ENCODE measurements at regions not wholly inside any gene's neighbourhood (a gene's known extent, or its start where the extent isn't known, plus 50 kb on each side); places are given as distances from the start of the nearest gene placed in this dataset.

DNA sequence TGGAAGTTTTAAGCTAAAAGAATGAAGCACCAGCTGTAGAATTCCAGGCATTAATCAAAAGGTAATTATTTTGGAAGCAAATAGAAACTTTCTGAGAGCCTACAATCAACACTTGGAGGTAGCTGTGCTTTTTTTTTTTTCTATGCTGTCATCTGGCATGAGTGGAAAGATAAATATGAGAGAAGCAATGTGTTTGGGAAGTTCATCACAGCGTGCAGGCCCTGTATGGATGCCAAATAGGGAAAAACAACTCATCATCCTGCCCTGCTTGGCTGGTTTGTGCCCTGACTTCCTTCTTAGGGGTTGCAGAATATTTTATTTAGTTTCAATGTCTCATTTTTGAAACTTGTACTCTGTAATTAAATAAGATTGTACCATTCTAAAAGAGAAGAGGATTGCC is 437.4 kb downstream of the PIK3C3 start:
- Mint-ChIP-seq H3K27ac (ENCODE audit: low read depth, unreplicated experiment) (no peak overlapping the region), H3K4me1 (ENCODE audit: insufficient read depth, unreplicated experiment) (no peaks in the 10 kb centered on the region), H3K9me3 (ENCODE audit: unreplicated experiment) (peaks cover 12% of the 10 kb centered on the region), H3K36me3 (ENCODE audit: insufficient read depth, unreplicated experiment) (no peaks in the 10 kb centered on the region), H3K27me3 (ENCODE audit: insufficient read depth, unreplicated experiment) (no peaks in the 10 kb centered on the region), H3K4me3 (ENCODE audit: unreplicated experiment) (no peak overlapping the region)
- BruUV-seq (replicated peaks), result no TSS peak
- no peak for DNase-seq (ENCODE audit: unreplicated experiment)
- TF ChIP-seq, protein P1, sequence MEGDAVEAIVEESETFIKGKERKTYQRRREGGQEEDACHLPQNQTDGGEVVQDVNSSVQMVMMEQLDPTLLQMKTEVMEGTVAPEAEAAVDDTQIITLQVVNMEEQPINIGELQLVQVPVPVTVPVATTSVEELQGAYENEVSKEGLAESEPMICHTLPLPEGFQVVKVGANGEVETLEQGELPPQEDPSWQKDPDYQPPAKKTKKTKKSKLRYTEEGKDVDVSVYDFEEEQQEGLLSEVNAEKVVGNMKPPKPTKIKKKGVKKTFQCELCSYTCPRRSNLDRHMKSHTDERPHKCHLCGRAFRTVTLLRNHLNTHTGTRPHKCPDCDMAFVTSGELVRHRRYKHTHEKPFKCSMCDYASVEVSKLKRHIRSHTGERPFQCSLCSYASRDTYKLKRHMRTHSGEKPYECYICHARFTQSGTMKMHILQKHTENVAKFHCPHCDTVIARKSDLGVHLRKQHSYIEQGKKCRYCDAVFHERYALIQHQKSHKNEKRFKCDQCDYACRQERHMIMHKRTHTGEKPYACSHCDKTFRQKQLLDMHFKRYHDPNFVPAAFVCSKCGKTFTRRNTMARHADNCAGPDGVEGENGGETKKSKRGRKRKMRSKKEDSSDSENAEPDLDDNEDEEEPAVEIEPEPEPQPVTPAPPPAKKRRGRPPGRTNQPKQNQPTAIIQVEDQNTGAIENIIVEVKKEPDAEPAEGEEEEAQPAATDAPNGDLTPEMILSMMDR (IDR thresholded peaks at IDR 0.05; ENCODE audit: unreplicated experiment), result no peak
- intact Hi-C loops (cut with micrococcal nuclease), result no loop called here
- ChIA-PET POLR2A (no interaction called here), CTCF (interaction anchor here (0.6 to 0.7 kb wide), 2 partner anchors 10 to 1368 kb away, joined by 3 to 4 read pairs; no protein-coding TSS in a partner anchor)

- Mint-ChIP-seq H3K4me3 (ENCODE audit: unreplicated experiment) (no peak overlapping the region), H3K27me3 (ENCODE audit: insufficient read depth, unreplicated experiment) (no peaks in the 10 kb centered on the region), H3K9me3 (ENCODE audit: unreplicated experiment) (peaks cover 15% of the 10 kb centered on the region), H3K27ac (ENCODE audit: low read depth, unreplicated experiment) (no peak overlapping the region), H3K36me3 (ENCODE audit: insufficient read depth, unreplicated experiment) (no peaks in the 10 kb centered on the region), H3K4me1 (ENCODE audit: insufficient read depth, unreplicated experiment) (no peaks in the 10 kb centered on the region)
- DNase-seq (ENCODE audit: unreplicated experiment), result no peak
- CTCF ChIA-PET, result no interaction called here
- TF ChIP-seq, protein P1 (IDR thresholded peaks at IDR 0.05; ENCODE audit: unreplicated experiment), result no peak
- POLR2A ChIA-PET, result no interaction called here
- intact Hi-C loops (cut with micrococcal nuclease), result no loop called here
- no TSS peak for BruUV-seq (replicated peaks)
Measured at GRCh38 chr18:42392926-42393325, 437.9 kb downstream of the PIK3C3 start.

GRCh38 chr18:42394238-42394637 is 439.2 kb downstream of the PIK3C3 start:
- DNase-seq (ENCODE audit: unreplicated experiment), result no peak
- TF ChIP-seq, protein P1 (IDR thresholded peaks at IDR 0.05; ENCODE audit: unreplicated experiment), result no peak
- CTCF ChIA-PET, result interaction anchor here (0.7 to 0.8 kb wide), 2 partner anchors 649 to 774 kb away, joined by 3 read pairs; no protein-coding TSS in a partner anchor
- no TSS peak for BruUV-seq (replicated peaks)
- Mint-ChIP-seq H3K27ac (ENCODE audit: low read depth, unreplicated experiment) (no peak overlapping the region), H3K36me3 (ENCODE audit: insufficient read depth, unreplicated experiment) (no peaks in the 10 kb centered on the region), H3K4me3 (ENCODE audit: unreplicated experiment) (no peak overlapping the region), H3K9me3 (ENCODE audit: unreplicated experiment) (peaks cover 12% of the 10 kb centered on the region), H3K4me1 (ENCODE audit: insufficient read depth, unreplicated experiment) (no peaks in the 10 kb centered on the region), H3K27me3 (ENCODE audit: insufficient read depth, unreplicated experiment) (no peaks in the 10 kb centered on the region)
- intact Hi-C loops (cut with micrococcal nuclease), result no loop called here
- POLR2A ChIA-PET, result no interaction called here

DNA sequence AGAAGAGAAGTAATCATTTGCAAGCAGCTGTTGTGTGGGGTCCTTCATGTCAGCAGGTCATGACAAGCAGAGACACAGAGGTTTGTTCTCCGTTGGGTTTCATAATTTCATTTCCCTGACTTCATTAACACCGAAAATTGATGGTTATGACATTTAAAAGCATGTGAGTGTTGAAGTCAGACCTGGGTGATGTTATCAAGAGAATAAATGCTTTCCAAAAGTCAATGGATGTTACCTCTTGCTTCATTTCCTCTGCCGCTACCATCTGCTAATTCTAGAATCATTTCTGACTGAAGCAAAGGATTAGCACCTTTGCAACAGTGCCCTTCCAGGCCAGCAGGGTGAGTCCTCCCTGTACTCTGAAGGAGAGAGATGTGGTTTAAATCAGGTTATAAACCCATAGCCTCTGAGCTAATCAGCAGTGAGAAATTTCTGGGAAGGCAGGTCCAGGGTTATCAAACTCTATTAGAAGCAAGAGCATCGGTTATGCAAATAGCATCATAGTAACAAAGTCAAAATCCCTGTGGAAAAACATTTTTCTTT is 446.2 kb downstream of the PIK3C3 start:
- DNase-seq (ENCODE audit: unreplicated experiment), result no peak
- intact Hi-C loops (cut with micrococcal nuclease), result no loop called here
- Mint-ChIP-seq H3K9me3 (ENCODE audit: unreplicated experiment) (peaks cover 8% of the 10 kb centered on the region), H3K36me3 (ENCODE audit: insufficient read depth, unreplicated experiment) (no peaks in the 10 kb centered on the region), H3K4me1 (ENCODE audit: insufficient read depth, unreplicated experiment) (no peaks in the 10 kb centered on the region), H3K27me3 (ENCODE audit: insufficient read depth, unreplicated experiment) (no peaks in the 10 kb centered on the region), H3K27ac (ENCODE audit: low read depth, unreplicated experiment) (no peak overlapping the region), H3K4me3 (ENCODE audit: unreplicated experiment) (no peak overlapping the region)
- BruUV-seq (replicated peaks), result no TSS peak
- TF ChIP-seq, protein P1 (IDR thresholded peaks at IDR 0.05; ENCODE audit: unreplicated experiment), result no peak
- CTCF ChIA-PET, result no interaction called here
- POLR2A ChIA-PET, result no interaction called here
